ENCODE measurements at regions not wholly inside any gene's neighbourhood (a gene's known extent, or its start where the extent isn't known, plus 50 kb on each side); places are given as distances from the start of the nearest gene placed in this dataset.
"Not testable (repeated sequence)": the region's sequence is repeated elsewhere in the genome, so short reads cannot be mapped to it uniquely, and the experiment has no call there.

DNA sequence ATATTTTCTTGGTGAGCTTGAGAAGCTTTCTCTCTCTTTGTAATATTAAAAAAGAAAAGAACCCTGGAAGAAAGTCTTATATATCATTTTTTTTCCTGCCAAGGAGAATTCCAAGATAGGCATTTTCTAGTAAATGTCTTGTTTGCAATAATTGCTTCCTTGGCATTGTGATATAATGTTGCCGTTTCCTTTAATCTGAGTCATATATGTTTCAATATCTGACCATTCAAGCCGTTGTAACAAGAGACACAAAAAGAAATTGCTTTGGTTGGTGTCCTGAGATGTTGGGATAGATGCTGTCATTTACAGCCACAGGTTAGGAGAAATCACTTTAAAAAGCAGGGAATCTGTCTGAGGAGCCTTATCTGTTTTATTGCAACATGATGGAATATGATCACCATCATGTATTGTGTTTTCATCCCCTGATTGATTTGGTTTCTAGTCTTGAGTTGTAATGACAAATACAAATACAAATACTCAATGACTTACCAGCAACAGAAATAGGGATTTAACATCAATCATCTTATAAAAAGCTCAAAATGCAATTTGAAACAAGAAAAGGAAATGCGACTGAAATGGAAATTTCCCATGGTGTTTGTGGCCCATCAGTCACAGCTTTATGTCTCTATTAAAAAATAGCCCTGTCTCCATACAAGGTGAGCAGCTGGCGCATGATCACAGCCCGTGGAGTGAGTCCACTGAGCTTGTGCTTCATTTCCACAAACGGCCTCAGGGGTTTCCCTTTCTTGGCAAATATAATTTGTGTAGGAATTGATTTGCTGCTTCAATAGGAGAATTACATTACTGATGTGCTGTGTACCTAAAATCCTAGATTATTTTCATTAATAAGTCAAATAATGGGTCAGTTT lies 250.1 kb upstream of the TRPC7 start:
- no peak for DNase-seq

DNA sequence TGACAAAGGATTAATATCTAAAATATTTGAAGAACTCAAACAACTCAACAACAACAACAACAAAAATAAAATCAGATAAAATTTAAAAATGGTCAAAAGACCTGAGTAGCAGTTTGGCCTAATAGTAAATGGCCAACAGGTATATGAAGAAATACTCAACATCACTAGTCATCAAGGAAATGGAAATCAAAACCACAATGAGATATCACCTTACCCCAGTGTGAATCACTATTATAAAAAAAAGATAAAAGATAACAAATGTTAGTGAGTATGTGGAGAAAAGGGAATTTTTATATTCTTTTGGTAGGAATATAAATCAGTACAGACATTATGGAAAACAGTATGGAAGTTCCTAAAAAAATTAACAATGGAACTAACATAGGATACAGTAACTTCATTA lies 247.9 kb upstream of the TRPC7 start:
- DNase-seq, result no peak

DNA sequence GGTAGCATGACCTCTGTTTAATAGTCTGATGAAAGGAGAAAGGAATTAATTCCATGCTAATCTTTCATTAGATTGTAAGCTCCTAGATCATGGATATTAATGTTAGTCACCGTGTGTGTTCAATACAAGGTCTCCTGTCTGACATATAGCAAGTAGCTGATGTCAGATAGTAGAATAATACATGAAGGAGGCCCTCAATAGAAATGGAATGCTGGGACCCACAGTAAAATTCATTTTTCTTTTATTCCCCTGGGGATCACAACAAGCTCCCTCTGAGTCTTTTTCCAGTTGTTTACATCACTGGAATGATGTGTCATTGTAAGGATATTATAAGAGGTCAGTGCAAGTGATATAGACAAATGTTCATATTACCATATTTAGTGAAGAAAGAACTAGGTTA lies 240.3 kb upstream of the TRPC7 start:
- DNase-seq, result no peak

DNA sequence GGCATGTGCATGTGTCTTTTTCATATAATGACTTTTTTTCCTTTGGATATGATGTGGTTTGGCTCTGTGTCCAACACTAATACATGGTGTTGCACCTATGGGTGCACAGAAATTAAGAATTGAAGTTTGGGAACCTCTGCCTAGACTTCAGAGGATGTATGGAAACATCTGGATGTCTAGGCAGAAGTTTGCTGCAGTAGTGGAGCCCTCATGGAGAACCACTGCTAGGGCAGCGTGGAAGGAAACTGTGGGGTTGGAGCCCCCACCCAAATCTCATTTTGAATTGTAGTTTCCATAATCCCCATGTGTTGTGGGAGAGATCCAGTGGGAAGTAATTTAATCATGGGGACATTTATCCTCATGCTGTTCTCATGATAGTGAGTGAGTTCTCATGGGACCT lies 235.0 kb upstream of the TRPC7 start:
- no peak for DNase-seq

DNA sequence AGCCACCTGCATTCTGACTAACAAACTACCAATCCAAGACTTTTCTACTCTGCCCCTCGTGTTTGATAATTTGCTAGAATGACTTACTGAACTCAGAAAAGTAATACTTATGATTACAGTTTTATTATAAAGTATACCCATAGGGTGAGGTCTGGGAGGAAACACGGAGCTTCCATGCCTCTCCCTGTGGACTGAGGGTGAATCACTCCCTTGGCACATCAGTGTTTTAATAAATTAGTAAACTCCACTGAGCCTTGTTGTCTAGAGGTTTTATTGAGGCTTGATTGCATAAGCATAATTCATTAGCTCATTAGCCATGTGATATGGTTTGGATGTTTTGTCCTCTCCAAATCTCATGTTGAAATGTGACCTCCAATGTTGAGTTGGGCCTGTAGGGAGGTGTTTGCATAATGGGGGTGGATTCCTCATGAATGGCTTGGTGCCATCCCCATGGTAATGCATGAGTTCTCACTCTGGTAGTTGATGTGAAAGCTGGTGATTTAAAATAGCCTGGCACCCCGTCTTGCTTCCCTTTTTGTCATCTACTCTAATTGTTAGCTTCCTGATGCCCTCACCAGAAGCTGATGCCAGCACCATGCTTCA lies 233.6 kb upstream of the TRPC7 start:
- no peak for DNase-seq

DNA sequence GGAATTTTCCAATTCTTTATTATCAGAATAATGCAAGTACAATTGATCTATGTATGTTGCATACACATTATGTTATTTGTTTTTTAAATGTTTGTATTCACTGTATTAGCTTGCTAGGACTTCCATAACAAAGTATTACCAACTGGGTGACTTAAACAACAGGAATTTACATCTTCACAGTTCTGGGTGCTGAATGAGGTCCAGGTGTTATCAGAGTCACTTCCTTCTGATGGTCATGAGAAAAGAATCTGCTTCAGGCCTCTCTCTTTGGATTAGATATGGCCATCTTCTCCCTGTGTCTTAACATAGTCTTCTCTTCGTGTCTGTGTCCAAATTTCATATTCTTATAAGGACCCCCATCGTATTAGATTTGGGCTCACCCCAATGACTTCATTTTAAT lies 229.1 kb upstream of the TRPC7 start:
- DNase-seq, result no peak

DNA sequence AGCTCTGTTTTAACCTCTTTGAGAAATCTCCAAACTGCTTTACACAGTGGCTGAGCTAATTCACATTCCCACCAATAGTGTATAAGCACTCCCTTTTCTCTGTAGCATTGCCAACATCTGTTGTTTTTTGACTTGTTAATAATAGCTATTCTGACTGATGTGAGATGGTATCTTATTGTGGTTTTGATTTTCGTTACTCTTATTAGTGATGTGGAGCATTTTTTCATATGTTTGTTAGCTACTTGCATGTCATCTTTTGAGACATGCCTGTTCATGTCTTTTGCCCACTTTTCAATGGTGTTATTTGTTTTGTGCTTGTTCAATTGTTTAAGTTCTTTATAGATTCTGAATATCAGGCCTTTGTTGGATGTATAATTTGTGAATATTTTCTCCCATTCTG lies 225.2 kb upstream of the TRPC7 start:
- DNase-seq, result no peak

DNA sequence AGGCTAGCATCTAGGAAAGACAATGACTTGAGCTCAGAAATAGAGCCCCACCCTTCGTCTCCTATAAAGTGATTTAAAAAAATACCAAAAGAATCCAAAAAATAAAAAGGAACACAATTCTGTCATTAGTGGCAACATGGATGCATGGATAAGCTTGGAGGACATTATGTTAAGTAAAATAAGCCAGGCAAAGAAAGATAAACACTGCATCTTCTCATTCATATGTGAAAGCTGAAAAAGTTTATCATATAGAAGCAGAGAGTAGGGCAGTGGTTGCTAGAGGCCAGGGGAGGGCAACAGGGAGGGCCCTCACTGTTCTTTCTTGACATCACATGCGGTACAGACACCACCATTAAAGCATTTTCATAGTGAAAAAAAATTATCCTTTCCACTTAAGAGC lies 220.9 kb upstream of the TRPC7 start:
- no peak for DNase-seq

DNA sequence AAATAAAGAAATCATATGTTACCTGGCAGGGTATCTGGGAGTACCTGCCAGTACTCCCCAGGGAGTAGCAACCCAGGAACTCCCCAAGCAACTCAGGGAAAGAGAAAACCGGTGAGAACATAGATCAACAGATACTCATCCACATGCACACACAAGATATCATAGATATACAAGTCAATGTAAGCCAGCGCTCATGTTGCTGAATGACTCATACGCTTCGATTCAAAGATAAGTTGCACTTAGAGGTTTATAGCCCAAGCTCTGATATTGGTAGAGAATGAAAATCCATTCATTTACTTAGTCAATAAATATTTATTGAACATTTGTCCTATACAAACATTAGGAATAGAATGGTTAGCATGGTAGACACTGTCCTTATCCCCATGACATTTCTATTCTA lies 219.1 kb upstream of the TRPC7 start:
- peak; percentile 32 for DNase-seq

DNA sequence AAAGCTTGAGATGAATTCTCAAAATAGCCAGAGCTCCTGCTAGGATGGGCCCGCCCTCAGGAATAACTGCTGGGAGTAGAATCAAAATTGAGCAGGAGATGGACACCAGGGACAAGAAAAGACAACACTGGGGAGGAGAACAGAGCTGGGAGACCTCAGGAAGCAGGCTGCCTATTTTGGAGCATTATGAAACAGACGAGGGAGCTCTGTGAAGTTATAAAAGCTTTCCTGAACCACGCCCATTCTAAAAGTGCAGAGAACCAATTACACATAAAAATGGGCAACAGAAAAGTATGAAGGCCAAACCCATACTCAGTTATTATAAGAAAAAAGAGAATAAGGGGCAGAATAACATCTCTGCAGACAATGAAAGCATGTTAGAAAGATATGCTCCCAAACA lies 213.9 kb upstream of the TRPC7 start:
- DNase-seq, result no peak

DNA sequence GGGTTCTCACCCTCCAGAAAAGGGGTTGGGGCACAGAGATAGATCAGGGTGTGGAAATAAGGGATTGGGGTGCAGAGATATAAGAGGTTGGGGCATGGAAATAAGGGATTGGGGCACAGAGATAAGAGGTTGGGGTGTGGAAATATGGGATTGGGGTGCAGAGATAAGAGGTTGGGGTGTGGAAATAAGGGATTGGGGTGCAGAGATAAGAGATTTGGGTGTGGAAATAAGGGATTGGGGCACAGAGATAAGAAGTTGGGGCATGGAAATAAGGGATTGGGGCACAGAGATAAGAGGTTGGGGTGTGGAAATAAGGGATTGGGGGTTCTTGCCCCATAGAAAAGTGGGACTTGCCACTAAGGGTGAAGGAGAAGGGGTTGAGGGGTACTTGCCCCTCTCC lies 204.5 kb upstream of the TRPC7 start:
- not testable (repeated sequence) for DNase-seq

DNA sequence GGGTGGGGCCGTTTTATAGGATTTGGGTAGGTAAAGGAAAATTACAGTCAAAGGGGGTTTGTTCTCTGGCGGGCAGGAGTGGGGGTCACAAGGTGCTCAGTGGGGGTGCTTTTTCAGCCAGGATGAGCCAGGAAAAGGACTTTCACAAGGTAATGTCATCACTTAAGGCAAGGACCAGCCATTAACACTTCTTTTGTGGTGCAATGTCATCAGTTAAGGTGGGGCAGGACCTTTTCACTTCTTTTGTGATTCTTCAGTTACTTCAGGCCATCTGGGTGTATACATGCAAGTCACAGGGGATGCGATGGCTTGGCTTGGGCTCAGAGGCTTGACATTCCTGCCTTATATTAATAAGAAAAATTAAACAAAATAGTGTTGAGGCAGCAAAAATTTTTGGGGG lies 200.1 kb upstream of the TRPC7 start:
- DNase-seq, result not testable (repeated sequence)

DNA sequence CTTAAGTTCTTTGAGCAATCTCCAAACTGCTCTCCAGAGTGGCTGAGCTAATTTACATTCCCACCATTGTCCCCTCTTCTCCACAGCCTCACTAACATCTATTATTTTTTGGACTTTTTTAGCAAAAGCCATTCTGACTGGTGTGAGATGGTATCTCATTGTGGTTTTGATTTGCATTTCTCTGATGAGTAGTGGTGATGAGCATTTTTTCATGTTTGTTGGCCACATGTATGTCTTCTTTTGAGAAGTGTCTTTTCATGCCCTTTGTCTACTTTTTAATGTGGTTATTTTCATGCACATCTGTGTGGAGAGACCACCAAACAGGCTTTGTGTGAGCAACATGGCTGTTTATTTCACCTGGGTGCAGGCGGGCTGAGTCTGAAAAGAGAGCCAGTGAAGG lies 199.7 kb upstream of the TRPC7 start:
- DNase-seq, result not testable (repeated sequence)

DNA sequence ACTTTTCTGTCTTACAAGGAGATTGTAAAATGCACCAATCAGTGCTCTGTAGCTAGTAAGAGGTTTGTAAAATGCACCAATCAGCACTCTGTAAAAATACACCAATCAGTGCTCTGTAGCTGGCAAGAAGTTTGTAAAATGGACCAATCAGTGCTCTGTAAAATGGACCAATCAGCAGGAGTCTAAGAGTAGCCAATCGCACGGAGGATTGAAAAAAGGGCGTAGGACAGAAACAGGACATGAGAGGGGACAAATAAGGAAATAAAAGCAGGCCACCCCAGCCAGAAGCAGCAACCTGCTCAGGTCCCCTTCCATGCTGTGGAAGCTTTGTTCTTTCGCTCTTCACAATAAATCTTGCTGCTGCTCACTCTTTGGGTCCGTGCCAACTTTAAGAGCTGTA lies 199.1 kb upstream of the TRPC7 start:
- not testable (repeated sequence) for DNase-seq

DNA sequence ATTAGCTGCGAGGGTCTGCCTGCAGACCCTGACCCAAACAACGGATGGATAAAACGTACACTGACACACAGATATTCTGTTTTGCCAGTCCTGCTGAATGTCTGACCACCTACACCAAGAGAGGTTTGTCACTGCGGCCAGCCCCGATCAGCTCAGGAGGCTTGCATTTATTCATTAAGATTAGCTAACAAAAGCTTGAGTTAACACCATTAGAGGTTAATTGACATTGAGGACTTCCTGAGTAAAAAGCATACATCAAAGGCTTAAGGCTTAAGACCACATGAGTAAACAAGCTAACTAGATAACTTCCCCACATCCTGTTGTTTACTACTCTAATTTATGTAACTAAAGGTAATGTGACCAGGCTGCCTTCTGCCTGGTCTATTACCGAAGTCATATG lies 198.1 kb upstream of the TRPC7 start:
- DNase-seq, result no peak

DNA sequence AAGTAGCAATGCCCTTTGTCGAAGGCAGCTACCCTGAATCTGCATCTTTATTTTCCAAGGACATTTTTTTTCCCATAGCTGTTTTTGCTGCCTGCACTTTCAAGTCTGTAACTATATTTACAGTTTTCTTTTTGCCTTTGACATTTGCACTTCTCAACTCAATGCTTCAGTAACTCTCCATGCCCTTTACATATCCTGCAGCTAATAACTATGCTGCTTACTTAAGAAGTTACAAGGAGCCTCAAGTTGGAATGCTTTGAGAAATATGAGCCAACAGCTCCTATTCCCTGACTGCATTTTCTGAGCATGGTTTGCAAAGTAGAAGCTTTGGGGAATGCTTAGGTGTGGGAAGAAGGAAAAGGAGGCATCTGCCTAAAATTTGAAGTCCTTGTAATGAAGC lies 194.8 kb upstream of the TRPC7 start:
- no peak for DNase-seq

DNA sequence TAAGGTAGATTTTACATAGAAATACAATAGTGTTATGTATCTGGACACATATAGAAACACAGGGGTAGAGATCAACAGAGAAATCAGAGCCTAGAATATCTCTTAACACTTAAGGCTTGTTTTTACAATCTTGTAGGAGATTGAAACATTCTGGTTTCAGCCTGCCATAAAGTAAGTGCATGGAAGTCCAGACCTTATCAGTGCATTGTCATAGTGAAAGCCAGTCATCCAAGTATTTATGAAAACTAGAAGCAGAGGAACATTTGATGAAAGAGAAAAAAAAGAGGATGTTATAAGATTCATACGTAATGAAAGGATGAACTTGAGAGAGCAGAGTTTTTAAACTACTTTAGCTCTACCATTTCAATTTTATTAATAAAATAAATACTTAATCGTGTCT lies 194.3 kb upstream of the TRPC7 start:
- DNase-seq, result no peak

DNA sequence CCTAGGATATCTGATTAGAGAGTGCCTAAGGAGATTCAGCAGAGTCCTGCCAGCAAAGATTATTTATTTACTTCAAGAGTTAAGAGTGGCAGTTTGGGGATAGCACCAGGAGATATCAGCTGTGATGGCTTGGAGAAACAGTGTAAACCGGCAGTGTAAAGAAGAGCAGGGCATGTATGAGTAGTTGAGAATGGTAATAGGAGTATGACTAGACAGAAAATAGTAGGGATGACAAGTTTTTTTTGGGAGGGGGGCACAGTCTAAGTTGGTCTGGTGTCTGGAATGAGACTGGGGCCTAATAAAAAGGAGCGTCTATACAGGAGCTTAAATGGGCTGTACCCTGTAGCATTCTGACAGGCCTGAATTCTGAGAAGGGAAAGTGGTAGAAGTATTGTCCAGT lies 181.8 kb upstream of the TRPC7 start:
- not testable (repeated sequence) for DNase-seq

DNA sequence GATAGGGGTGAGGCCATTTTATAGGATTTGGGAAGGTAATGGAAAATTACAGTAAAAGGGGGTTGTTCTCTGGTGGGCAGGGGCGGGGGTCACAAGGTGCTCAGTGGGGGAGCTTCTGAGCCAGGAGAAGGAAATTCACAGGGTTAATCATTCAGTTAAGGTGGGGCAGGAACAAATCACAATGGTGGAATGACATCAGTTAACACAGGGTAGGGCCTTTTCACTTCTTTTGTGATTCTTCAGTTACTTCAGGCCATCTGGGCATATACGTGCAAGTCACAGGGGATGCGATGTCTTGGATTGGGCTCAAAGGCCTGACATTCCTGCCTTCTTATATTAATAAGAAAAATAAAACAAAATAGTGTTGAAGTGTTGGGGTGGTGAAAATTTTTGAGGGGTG lies 181.1 kb upstream of the TRPC7 start:
- DNase-seq, result not testable (repeated sequence)

DNA sequence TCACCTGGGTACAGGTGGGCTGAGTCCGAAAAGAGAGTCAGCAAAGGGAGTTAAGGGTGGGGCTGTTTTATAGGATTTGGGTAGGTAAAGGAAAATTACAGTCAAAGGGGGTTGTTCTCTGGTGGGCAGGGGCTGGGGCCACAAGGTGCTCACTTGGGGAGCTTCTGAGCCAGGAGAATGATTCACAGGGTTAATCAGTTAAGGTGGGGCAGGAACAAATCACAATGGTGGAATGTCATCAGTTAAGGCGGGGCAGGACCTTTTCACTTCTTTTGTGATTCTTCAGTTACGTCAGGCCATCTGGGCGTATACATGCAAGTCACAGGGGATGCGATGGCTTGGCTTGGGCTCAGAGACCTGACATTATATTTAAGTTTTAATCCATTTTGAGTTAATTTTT lies 179.7 kb upstream of the TRPC7 start:
- DNase-seq, result not testable (repeated sequence)

DNA sequence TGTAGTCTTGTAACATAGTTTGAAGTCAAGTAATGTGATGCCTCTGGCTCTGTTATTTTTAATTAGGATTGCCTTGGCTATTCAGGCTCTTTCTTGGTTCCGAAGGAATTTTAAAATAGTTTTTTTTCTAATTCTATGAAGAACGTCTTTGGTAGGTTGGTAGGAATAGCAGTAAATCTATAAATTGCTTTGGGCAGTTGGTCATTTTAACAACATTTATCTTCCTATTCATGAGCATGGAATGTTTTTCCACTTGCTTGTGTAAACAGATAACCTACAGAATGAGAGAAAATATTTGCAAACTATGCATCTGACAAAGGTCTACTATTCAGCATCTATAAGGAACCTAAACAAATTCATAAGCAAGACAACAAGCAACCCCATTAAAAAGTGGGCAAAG lies 173.2 kb upstream of the TRPC7 start:
- DNase-seq, result no peak

DNA sequence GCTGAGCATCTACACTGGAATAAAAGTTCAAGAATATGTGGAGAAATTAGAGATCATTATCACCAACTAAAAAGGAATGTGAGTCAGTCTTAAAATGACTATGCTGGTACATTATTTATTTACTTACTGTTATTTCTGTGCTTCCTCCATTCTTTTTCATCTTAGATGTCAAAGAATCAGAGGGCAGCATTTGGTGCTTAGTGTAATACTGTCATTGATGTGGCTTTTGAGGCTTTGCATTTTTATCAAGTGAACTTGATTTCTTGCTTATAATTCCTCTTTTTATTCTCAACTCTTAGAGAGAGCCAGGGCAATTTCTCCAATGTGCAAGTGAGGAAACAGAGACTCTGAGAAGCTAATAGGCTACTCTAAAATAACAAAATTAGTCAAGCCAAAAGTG lies 163.7 kb upstream of the TRPC7 start:
- DNase-seq, result peak; percentile 29

DNA sequence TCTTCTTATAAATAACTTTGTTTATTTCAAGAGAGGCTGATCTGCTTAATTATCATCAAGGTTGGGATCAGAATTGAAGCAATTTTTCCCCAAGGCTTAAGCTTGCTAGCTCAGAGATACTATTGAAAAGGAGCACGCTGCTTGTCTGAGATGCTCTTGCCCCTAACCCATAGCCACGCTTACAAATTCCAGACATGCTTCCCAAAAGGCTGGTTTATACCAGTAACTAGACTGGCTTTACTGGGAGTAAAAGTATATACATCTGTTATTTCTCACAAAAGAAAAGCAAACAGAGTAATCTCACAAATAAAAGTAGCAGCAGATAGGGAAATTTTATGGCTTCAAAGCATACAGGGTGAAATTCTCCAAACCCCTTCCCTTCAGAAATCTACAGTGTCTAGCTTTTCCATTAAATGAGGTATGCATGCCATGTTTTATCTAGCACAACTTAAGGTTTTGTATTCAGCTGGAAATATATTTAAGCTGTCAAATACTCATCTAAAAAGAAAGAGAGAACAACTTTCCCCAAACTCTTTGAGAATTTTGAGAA lies 163.2 kb upstream of the TRPC7 start:
- no peak for DNase-seq

DNA sequence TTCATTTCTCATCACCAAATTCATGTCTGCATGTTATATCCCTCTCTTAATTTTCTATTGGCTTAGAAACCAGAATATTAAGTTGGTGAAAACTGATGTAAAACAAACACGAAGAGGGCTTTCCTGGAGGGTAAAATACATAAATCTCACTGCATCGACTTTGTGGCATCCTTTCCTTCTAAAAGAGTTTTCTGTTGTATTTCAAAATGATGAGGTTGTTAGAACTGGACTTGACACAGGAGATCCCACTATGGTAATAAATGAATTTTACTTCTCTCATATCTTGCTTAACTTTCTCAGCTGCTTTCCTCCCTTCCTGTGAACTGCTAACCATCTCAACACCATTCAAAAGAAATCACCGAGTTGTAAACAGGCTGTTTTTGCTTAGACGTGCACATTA lies 162.0 kb upstream of the TRPC7 start:
- no peak for DNase-seq

DNA sequence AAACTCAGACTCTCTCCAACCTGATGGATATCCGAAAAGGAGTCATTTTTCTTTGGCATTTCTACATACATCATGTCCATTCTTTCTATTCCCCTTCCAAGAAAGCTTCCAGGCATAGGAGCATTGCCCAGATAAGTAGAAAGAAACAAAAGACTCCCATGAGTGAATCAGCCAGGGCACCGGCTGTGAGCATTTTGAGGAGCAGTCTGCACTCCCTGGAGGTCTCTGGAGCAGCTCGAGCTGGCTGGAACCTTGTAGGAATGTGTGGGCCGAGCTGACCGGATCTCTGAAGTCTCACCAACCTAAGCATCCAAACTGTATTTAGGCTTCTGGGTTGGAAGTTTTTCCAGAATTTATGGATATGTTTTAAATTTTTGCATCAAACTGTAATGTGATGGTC lies 161.4 kb upstream of the TRPC7 start:
- no peak for DNase-seq

Data from hematopoietic multipotent progenitor cell treated with erythropoietin and hydrocortisone succinate and interleukin-3 and kit ligand, for 4 days (in vitro differentiated cells).